OCI-LY1 (cell line): ENCODE measurements at regions not wholly inside any gene's neighbourhood (a gene's known extent, or its start where the extent isn't known, plus 50 kb on each side); places are given as distances from the start of the nearest gene placed in this dataset.
"Not testable (repeated sequence)": the region's sequence is repeated elsewhere in the genome, so short reads cannot be mapped to it uniquely, and the experiment has no call there.

Experiments
- CTCF ChIP-seq: fragments of 200-600 bp; sonication (generic), shearing (Covaris generic); IDR thresholded peaks from 2 replicates; pipeline ENCODE4 v1.5.1; 2017; ENCODE audit warnings: mild to moderate bottlenecking, antibody characterized with exemption, low read length, moderate library complexity, mixed read lengths
- EZH2 ChIP-seq: fragments of 200-600 bp; sonication (generic), shearing (Covaris generic); IDR thresholded peaks from 2 replicates; pipeline ENCODE4 v1.8.0; 2017; ENCODE audit warnings: borderline replicate concordance, mixed run types, mild to moderate bottlenecking, antibody characterized with exemption, low read length, moderate library complexity, mixed read lengths

- not testable (repeated sequence) for TF ChIP-seq CTCF, EZH2
These were observed 435.8 kb downstream of the PCDH11X start for GRCh38 chrX:92215011-92215410.
